ENCODE measurements at regions not wholly inside any gene's neighbourhood (a gene's known extent, or its start where the extent isn't known, plus 50 kb on each side); places are given as distances from the start of the nearest gene placed in this dataset.

- 89 to 92% (median 91%) methylated on average over 6 of the region's 6 CpGs for WGBS, 3 donors
- TF ChIP-seq, protein P1, sequence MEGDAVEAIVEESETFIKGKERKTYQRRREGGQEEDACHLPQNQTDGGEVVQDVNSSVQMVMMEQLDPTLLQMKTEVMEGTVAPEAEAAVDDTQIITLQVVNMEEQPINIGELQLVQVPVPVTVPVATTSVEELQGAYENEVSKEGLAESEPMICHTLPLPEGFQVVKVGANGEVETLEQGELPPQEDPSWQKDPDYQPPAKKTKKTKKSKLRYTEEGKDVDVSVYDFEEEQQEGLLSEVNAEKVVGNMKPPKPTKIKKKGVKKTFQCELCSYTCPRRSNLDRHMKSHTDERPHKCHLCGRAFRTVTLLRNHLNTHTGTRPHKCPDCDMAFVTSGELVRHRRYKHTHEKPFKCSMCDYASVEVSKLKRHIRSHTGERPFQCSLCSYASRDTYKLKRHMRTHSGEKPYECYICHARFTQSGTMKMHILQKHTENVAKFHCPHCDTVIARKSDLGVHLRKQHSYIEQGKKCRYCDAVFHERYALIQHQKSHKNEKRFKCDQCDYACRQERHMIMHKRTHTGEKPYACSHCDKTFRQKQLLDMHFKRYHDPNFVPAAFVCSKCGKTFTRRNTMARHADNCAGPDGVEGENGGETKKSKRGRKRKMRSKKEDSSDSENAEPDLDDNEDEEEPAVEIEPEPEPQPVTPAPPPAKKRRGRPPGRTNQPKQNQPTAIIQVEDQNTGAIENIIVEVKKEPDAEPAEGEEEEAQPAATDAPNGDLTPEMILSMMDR (IDR thresholded peaks at IDR 0.05): no peak
- ATAC-seq (no peak), DNase-seq (peak in 1 of 2 donors; percentile 34)
- Histone ChIP-seq H3K9me3 (no peaks in the 10 kb centered on the region), H3K27ac (no peak overlapping the region), H3K4me3 (no peak overlapping the region), H3K36me3 (ENCODE audit: insufficient read depth in 1 of 2, low read depth in 1 of 2) (no peaks in the 10 kb centered on the region), H3K4me1 (no peaks in the 10 kb centered on the region), H3K27me3 (ENCODE audit: insufficient read depth in 3 of 3, low read length in 2 of 3) (peaks cover 0 to 5% (median 5%) of the 10 kb centered on the region in 3 donors)
- intact Hi-C loops (cut with DNase I): no loop called here
Observed at GRCh38 chr11:71201936-71202597, 50.3 kb downstream of the SHANK2 start.

DNA sequence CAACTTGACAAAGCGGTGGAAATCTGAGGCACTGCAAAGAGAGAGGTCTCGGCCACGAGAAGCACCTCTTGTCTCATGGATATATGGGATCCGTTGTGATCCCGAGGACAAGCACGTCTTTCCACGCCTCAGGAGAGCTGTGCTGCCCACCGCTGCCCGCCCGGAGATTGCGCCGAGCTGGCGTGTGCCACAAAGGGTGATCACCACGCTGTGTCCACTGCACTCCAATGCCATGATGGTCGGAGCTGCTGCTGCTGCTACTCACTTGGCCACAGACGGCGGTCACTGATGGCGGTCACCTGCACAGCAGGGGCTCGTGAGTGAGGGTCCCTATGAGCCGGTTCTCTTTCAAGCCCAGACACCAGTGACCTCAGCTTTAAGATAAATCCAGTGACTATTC, 51.1 kb downstream of the SHANK2 start:
- 93 to 96% (median 95%) methylated on average over 20 of the region's 20 CpGs for WGBS, 3 donors
- H3K9me3 ChIP-seq: no peaks in the 10 kb centered on the region
- no peak overlapping the region for H3K27ac ChIP-seq
- H3K36me3 ChIP-seq (ENCODE audit: insufficient read depth in 1 of 2, low read depth in 1 of 2): no peaks in the 10 kb centered on the region
- peaks cover 0 to 5% (median 5%) of the 10 kb centered on the region in 3 donors for H3K27me3 ChIP-seq (ENCODE audit: insufficient read depth in 3 of 3, low read length in 2 of 3)
- no peaks in the 10 kb centered on the region for H3K4me1 ChIP-seq
- no peak overlapping the region for H3K4me3 ChIP-seq
- DNase-seq (peak in 1 of 2 donors; percentile 30), ATAC-seq (no peak)
- TF ChIP-seq, protein P1 (IDR thresholded peaks at IDR 0.05): no peak
- intact Hi-C loops (cut with DNase I): no loop called here

- Histone ChIP-seq H3K4me1 (no peaks in the 10 kb centered on the region), H3K9me3 (no peaks in the 10 kb centered on the region), H3K36me3 (ENCODE audit: insufficient read depth in 1 of 2, low read depth in 1 of 2) (no peaks in the 10 kb centered on the region), H3K27me3 (ENCODE audit: insufficient read depth in 3 of 3, low read length in 2 of 3) (peaks cover 0 to 5% (median 5%) of the 10 kb centered on the region in 3 donors), H3K27ac (no peak overlapping the region), H3K4me3 (no peak overlapping the region)
- WGBS, 3 donors: 84 to 91% (median 91%) methylated on average over 5 of the region's 5 CpGs
- intact Hi-C loops (cut with DNase I): no loop called here
- no peak for DNase-seq
- TF ChIP-seq, protein P1 (IDR thresholded peaks at IDR 0.05): no peak
- ATAC-seq: no peak
Observed at GRCh38 chr11:71200761-71201160, 51.6 kb downstream of the SHANK2 start.

- Histone ChIP-seq H3K4me1 (no peaks in the 10 kb centered on the region), H3K27me3 (ENCODE audit: insufficient read depth in 3 of 3, low read length in 2 of 3) (peaks cover 0 to 5% (median 5%) of the 10 kb centered on the region in 3 donors), H3K36me3 (ENCODE audit: insufficient read depth in 1 of 2, low read depth in 1 of 2) (no peaks in the 10 kb centered on the region), H3K27ac (no peak overlapping the region), H3K4me3 (no peak overlapping the region), H3K9me3 (no peaks in the 10 kb centered on the region)
- intact Hi-C loops (cut with DNase I): no loop called here
- TF ChIP-seq, protein P1 (IDR thresholded peaks at IDR 0.05): no peak
- ATAC-seq (no peak), DNase-seq (no peak)
- 62 to 75% (median 69%) methylated on average over 9 of the region's 9 CpGs for WGBS, 3 donors
Observed at GRCh38 chr11:71200172-71200716, 52.1 kb downstream of the SHANK2 start.
